ENCODE measurements at regions not wholly inside any gene's neighbourhood (a gene's known extent, or its start where the extent isn't known, plus 50 kb on each side); places are given as distances from the start of the nearest gene placed in this dataset.

GRCh38 chr5:165015126-165015525 is 1509.7 kb downstream of the MAT2B start:
- ATAC-seq (no peak), DNase-seq (no peak)
- H3K9me3 ChIP-seq: no peaks in the 10 kb centered on the region
- no peak for TF ChIP-seq CTCF (IDR thresholded peaks at IDR 0.05)
- H3K4me3 ChIP-seq: no peak overlapping the region
- intact Hi-C loops (cut with DNase I): no loop called here
- no peaks in the 10 kb centered on the region for H3K36me3 ChIP-seq
- H3K27me3 ChIP-seq: no peaks in the 10 kb centered on the region
- H3K27ac ChIP-seq: no peak overlapping the region
- H3K4me1 ChIP-seq: no peaks in the 10 kb centered on the region

- Histone ChIP-seq H3K27me3 (no peaks in the 10 kb centered on the region), H3K4me1 (no peaks in the 10 kb centered on the region), H3K4me3 (no peak overlapping the region), H3K36me3 (no peaks in the 10 kb centered on the region), H3K27ac (no peak overlapping the region), H3K9me3 (no peaks in the 10 kb centered on the region)
- DNase-seq: no peak
- intact Hi-C loops (cut with DNase I): no loop called here
- no peak for ATAC-seq
- no peak for TF ChIP-seq CTCF (IDR thresholded peaks at IDR 0.05)
These were observed 1510.1 kb downstream of the MAT2B start for GRCh38 chr5:165015547-165015946.

GRCh38 chr5:165026971-165027370 is 1521.6 kb downstream of the MAT2B start:
- no peaks in the 10 kb centered on the region for H3K27me3 ChIP-seq
- no peak overlapping the region for H3K27ac ChIP-seq
- H3K4me3 ChIP-seq: no peak overlapping the region
- ATAC-seq (no peak), DNase-seq (no peak)
- intact Hi-C loops (cut with DNase I): no loop called here
- no peaks in the 10 kb centered on the region for H3K4me1 ChIP-seq
- no peaks in the 10 kb centered on the region for H3K9me3 ChIP-seq
- TF ChIP-seq CTCF (IDR thresholded peaks at IDR 0.05): no peak
- H3K36me3 ChIP-seq: no peaks in the 10 kb centered on the region

GRCh38 chr5:165028356-165028755 is 1522.9 kb downstream of the MAT2B start:
- no peak overlapping the region for H3K4me3 ChIP-seq
- H3K4me1 ChIP-seq: no peaks in the 10 kb centered on the region
- no peaks in the 10 kb centered on the region for H3K36me3 ChIP-seq
- no peak for ATAC-seq
- intact Hi-C loops (cut with DNase I): no loop called here
- no peak for TF ChIP-seq CTCF (IDR thresholded peaks at IDR 0.05)
- no peaks in the 10 kb centered on the region for H3K27me3 ChIP-seq
- H3K9me3 ChIP-seq: no peaks in the 10 kb centered on the region
- DNase-seq: no peak
- no peak overlapping the region for H3K27ac ChIP-seq

- intact Hi-C loops (cut with DNase I): no loop called here
- TF ChIP-seq CTCF (IDR thresholded peaks at IDR 0.05): peak; percentile 11
- DNase-seq: no peak
- Histone ChIP-seq H3K4me3 (no peak overlapping the region), H3K4me1 (no peaks in the 10 kb centered on the region), H3K27ac (no peak overlapping the region), H3K9me3 (no peaks in the 10 kb centered on the region), H3K36me3 (no peaks in the 10 kb centered on the region), H3K27me3 (no peaks in the 10 kb centered on the region)
- ATAC-seq: peak; percentile 70
These were observed 1523.9 kb downstream of the MAT2B start for GRCh38 chr5:165029099-165029870.

GRCh38 chr5:165030971-165031370 is 1525.6 kb downstream of the MAT2B start:
- no peak for DNase-seq
- Histone ChIP-seq H3K36me3 (no peaks in the 10 kb centered on the region), H3K4me1 (no peaks in the 10 kb centered on the region), H3K27me3 (no peaks in the 10 kb centered on the region), H3K9me3 (no peaks in the 10 kb centered on the region), H3K4me3 (no peak overlapping the region), H3K27ac (no peak overlapping the region)
- intact Hi-C loops (cut with DNase I): no loop called here
- ATAC-seq: no peak
- no peak for TF ChIP-seq CTCF (IDR thresholded peaks at IDR 0.05)

Measured in upper lobe of right lung (tissue), 1 donor.